H9 (cell line): ENCODE measurements at regions not wholly inside any gene's neighbourhood (a gene's known extent, or its start where the extent isn't known, plus 50 kb on each side); places are given as distances from the start of the nearest gene placed in this dataset.

Experiments used
- DNase-seq: peaks from one replicate; pipeline ENCODE4 v3.0.0-alpha.2; 2017
- H2AFZ ChIP-seq: one replicate; pipeline ENCODE4 v1.6.1; 2013; ENCODE audit warnings: mild to moderate bottlenecking, low read length, control low read depth, moderate library complexity
- H2AK5ac ChIP-seq: 2 replicates; pipeline ENCODE4 v1.6.1; 2013; ENCODE audit warnings: low read length, control low read depth, mixed read lengths; ENCODE audit not compliant: insufficient read length
- H2BK120ac ChIP-seq: one replicate; pipeline ENCODE4 v1.6.1; 2013; ENCODE audit warnings: low read depth, mild to moderate bottlenecking, low read length, control low read depth, inconsistent platforms; ENCODE audit not compliant: poor library complexity, severe bottlenecking
- H2BK12ac ChIP-seq: 2 replicates; pipeline ENCODE4 v1.6.1; 2013; ENCODE audit warnings: low read length, control low read depth, mixed read lengths, low read depth; ENCODE audit not compliant: insufficient read length
- H2BK15ac ChIP-seq: 2 replicates; pipeline ENCODE4 v1.6.1; 2013; ENCODE audit warnings: low read depth, low read length, control low read depth
- H2BK20ac ChIP-seq: one replicate; pipeline ENCODE4 v1.6.1; 2013; ENCODE audit warnings: low read depth, mild to moderate bottlenecking, low read length, control low read depth, inconsistent platforms; ENCODE audit not compliant: poor library complexity, severe bottlenecking
- H2BK5ac ChIP-seq: 2 replicates; pipeline ENCODE4 v1.6.1; 2013; ENCODE audit warnings: low read length, control low read depth, mixed read lengths; ENCODE audit not compliant: insufficient read length
- H3K14ac ChIP-seq: 2 replicates; pipeline ENCODE4 v1.6.1; 2013; ENCODE audit warnings: low read length, control low read depth; ENCODE audit not compliant: insufficient read depth
- H3K18ac ChIP-seq: 2 replicates; pipeline ENCODE4 v1.6.1; 2013; ENCODE audit warnings: low read depth, mild to moderate bottlenecking, mixed read lengths, low read length, control low read depth; ENCODE audit not compliant: insufficient read length
- H3K23ac ChIP-seq: 2 replicates; pipeline ENCODE4 v1.6.1; 2013; ENCODE audit warnings: low read length, control low read depth, mixed read lengths, low read depth; ENCODE audit not compliant: insufficient read length
- H3K23me2 ChIP-seq: 2 replicates; pipeline ENCODE4 v1.6.1; 2013; ENCODE audit warnings: low read depth, mild to moderate bottlenecking, mixed read lengths, low read length, control low read depth; ENCODE audit not compliant: insufficient read length, poor library complexity, severe bottlenecking
- H3K27ac ChIP-seq: 2 replicates; pipeline ENCODE4 v1.5.1; 2013; ENCODE audit warnings: low read length, control low read depth, mixed read lengths, low read depth; ENCODE audit not compliant: insufficient read length
- H3K27me3 ChIP-seq: 2 replicates; pipeline ENCODE4 v1.6.1; 2013; ENCODE audit warnings: low read length, control low read depth, inconsistent platforms; ENCODE audit not compliant: insufficient read depth
- H3K4ac ChIP-seq: 2 replicates; pipeline ENCODE4 v1.6.1; 2013; ENCODE audit warnings: low read depth, mild to moderate bottlenecking, control low read depth, inconsistent platforms, low read length, moderate library complexity
- H3K4me1 ChIP-seq: 2 replicates; pipeline ENCODE4 v1.6.1; 2013; ENCODE audit warnings: low read length, control low read depth, inconsistent platforms; ENCODE audit not compliant: insufficient read depth
- H3K4me2 ChIP-seq: 2 replicates; pipeline ENCODE4 v1.6.1; 2013; ENCODE audit warnings: low read length, control low read depth, mixed read lengths; ENCODE audit not compliant: insufficient read length, insufficient read depth
- H3K56ac ChIP-seq: 2 replicates; pipeline ENCODE4 v1.6.1; 2013; ENCODE audit warnings: low read depth, mild to moderate bottlenecking, mixed read lengths, low read length, control low read depth; ENCODE audit not compliant: insufficient read length
- H3K79me1 ChIP-seq: 2 replicates; pipeline ENCODE4 v1.6.1; 2013; ENCODE audit warnings: low read depth, mild to moderate bottlenecking, moderate library complexity, low read length, control low read depth, inconsistent platforms; ENCODE audit not compliant: insufficient read depth, poor library complexity, severe bottlenecking
- H3K79me2 ChIP-seq: 2 replicates; pipeline ENCODE4 v1.6.1; 2013; ENCODE audit warnings: low read length, control low read depth, inconsistent platforms; ENCODE audit not compliant: insufficient read depth
- H3K9ac ChIP-seq: 2 replicates; pipeline ENCODE4 v1.6.1; 2013; ENCODE audit warnings: low read length, control low read depth, mixed read lengths; ENCODE audit not compliant: insufficient read length; ENCODE audit errors: extremely low read depth
- H3K9me3 ChIP-seq: one replicate; pipeline ENCODE4 v1.6.1; 2013; ENCODE audit warnings: low read depth, low read length, inconsistent platforms; ENCODE audit not compliant: control insufficient read depth
- H3T11ph ChIP-seq: one replicate; pipeline ENCODE4 v1.6.1; 2013; ENCODE audit warnings: mild to moderate bottlenecking, low read length, control low read depth, inconsistent platforms
- H4K20me1 ChIP-seq: one replicate; pipeline ENCODE4 v1.6.1; 2013; ENCODE audit not compliant: control insufficient read depth, insufficient read length, insufficient read depth
- H4K5ac ChIP-seq: 2 replicates; pipeline ENCODE4 v1.6.1; 2013; ENCODE audit warnings: low read depth, mild to moderate bottlenecking, mixed read lengths, low read length, control low read depth; ENCODE audit not compliant: insufficient read length
- H4K8ac ChIP-seq: replicated peaks from 2 replicates; pipeline ENCODE4 v1.6.1; 2013; ENCODE audit warnings: low read length, control low read depth, mixed read lengths, low read depth; ENCODE audit not compliant: insufficient read length
- H4K91ac ChIP-seq: 2 replicates; pipeline ENCODE4 v1.6.1; 2013; ENCODE audit warnings: low read depth, mild to moderate bottlenecking, moderate library complexity, mixed read lengths, low read length, control low read depth; ENCODE audit not compliant: insufficient read length
- H3K27ac Mint-ChIP-seq, 3 experiments: 2 replicates in 2 of 3; 3 replicates in 1 of 3; pipeline ENCODE4 v1.8.0; 2020 to 2021; ENCODE audit warnings: mixed read lengths in 3 of 3, mild to moderate bottlenecking in 1 of 3, moderate library complexity in 1 of 3
- H3K27me3 Mint-ChIP-seq: 2 replicates; pipeline ENCODE4 v1.8.0; 2021; ENCODE audit warnings: low read depth, mild to moderate bottlenecking, moderate library complexity, mixed read lengths
- H3K36me3 Mint-ChIP-seq, 3 experiments: 2 replicates in 2 of 3; 3 replicates in 1 of 3; pipeline ENCODE4 v1.8.0; 2020 to 2021; ENCODE audit warnings: low read depth in 3 of 3, mixed read lengths in 3 of 3; ENCODE audit not compliant: insufficient read depth in 1 of 3
- H3K4me1 Mint-ChIP-seq, 2 experiments: 2 replicates each; pipeline ENCODE4 v1.8.0; 2020; ENCODE audit warnings: mixed read lengths in 2 of 2
- H3K4me3 Mint-ChIP-seq, 2 experiments: 2 replicates in 1 of 2; 3 replicates in 1 of 2; pipeline ENCODE4 v1.8.0; 2020 to 2021; ENCODE audit warnings: mild to moderate bottlenecking in 2 of 2, mixed read lengths in 2 of 2, moderate library complexity in 1 of 2
- H3K9me3 Mint-ChIP-seq, 2 experiments: 2 replicates in 1 of 2; 3 replicates in 1 of 2; pipeline ENCODE4 v1.8.0; 2020; ENCODE audit warnings: mild to moderate bottlenecking in 2 of 2, mixed read lengths in 2 of 2, moderate library complexity in 1 of 2
- WGBS: extraction: QIAGEN DNeasy Blood & Tissue Kit; methylation state at CpG from one replicate; pipeline ENCODE4 v1.1.7; 2013; ENCODE audit warnings: missing lambda C conversion rate, low lambda C conversion rate, mixed read lengths; ENCODE audit not compliant: insufficient read length; ENCODE audit errors: extremely low coverage; 5-methylcytosine and 5-hydroxymethylcytosine counted together
- TF ChIP-seq, protein P1 (sequence below): fragments of 200-600 bp; sonication (generic); conservative IDR thresholded peaks from 3 replicates; pipeline ENCODE4 v1.8.0; 2021; ENCODE audit warnings: antibody characterized with exemption, mild to moderate bottlenecking

DNA sequence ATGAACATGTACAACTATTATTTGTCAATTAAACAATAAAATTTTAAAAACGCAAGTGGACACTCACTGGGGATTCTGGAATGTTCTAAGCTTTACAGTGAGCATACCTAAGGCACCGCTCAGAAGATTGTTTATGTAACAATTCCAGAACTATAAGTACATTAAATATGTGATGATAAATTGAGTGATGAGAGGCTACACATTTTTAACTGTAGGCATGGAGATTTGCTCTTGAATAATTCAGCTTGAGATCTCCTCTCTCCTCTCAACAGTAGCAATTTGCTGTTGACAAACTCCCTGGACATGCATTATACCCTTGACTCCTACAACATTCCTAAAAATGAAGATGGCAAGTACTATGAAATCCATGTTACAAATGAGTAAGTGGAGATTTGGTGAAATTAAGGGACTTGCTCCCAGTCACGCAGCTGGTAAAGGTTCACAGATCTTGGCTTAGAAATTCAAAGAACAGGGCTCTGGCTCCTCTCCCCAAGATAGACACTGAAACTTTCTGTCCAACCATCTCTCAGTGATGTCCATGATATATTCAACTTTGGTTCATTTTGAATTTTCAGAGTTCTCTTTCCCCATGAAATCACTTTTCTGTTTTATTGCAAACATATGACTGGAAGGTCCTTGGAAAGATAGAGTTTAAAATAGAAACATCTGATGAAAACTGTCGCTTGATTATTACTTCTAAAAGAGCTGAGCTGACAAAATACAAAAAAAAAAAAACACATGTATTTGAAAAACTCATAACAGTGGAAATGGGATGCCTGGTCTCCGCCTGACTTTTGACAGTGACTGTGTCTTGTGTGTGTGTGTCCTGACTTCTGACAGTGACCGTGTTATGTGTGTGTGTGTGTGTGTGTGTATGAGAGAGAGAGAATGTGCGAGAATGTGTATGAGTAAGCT lies 488.3 kb downstream of the TNS3 start:
- H2BK15ac ChIP-seq = no peak overlapping the region
- TF ChIP-seq, protein P1, sequence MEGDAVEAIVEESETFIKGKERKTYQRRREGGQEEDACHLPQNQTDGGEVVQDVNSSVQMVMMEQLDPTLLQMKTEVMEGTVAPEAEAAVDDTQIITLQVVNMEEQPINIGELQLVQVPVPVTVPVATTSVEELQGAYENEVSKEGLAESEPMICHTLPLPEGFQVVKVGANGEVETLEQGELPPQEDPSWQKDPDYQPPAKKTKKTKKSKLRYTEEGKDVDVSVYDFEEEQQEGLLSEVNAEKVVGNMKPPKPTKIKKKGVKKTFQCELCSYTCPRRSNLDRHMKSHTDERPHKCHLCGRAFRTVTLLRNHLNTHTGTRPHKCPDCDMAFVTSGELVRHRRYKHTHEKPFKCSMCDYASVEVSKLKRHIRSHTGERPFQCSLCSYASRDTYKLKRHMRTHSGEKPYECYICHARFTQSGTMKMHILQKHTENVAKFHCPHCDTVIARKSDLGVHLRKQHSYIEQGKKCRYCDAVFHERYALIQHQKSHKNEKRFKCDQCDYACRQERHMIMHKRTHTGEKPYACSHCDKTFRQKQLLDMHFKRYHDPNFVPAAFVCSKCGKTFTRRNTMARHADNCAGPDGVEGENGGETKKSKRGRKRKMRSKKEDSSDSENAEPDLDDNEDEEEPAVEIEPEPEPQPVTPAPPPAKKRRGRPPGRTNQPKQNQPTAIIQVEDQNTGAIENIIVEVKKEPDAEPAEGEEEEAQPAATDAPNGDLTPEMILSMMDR = no peak
- no peaks in the 10 kb centered on the region for H3K27me3 ChIP-seq
- no peaks in the 10 kb centered on the region for H3K9me3 ChIP-seq
- H2BK20ac ChIP-seq = no peak overlapping the region
- Mint-ChIP-seq H3K4me3 (no peak overlapping the region), H3K4me1 (no peaks in the 10 kb centered on the region), H3K27ac (no peak overlapping the region), H3K9me3 (no peaks in the 10 kb centered on the region), H3K36me3 (no peaks in the 10 kb centered on the region), H3K27me3 (peaks cover 10% of the 10 kb centered on the region)
- no peak overlapping the region for H2BK5ac ChIP-seq
- H4K20me1 ChIP-seq = no peaks in the 10 kb centered on the region
- no peak overlapping the region for H3K18ac ChIP-seq
- H2AK5ac ChIP-seq = no peak overlapping the region
- H3K14ac ChIP-seq = no peak overlapping the region
- H3T11ph ChIP-seq = no peak overlapping the region
- no peak overlapping the region for H3K4me2 ChIP-seq
- no peaks in the 10 kb centered on the region for H3K79me2 ChIP-seq
- H3K79me1 ChIP-seq = no peaks in the 10 kb centered on the region
- no peaks in the 10 kb centered on the region for H3K4me1 ChIP-seq
- no peak overlapping the region for H2BK120ac ChIP-seq
- H3K27ac ChIP-seq = no peak overlapping the region
- H4K8ac ChIP-seq = no peak overlapping the region
- H2BK12ac ChIP-seq = no peak overlapping the region
- WGBS = 100% methylated on average over 1 of the region's 7 CpGs
- H3K4ac ChIP-seq = no peak overlapping the region
- H3K23ac ChIP-seq = no peak overlapping the region
- no peaks in the 10 kb centered on the region for H3K23me2 ChIP-seq
- no peak overlapping the region for H2AFZ ChIP-seq
- no peak for DNase-seq
- H3K9ac ChIP-seq = no peak overlapping the region
- no peak overlapping the region for H4K5ac ChIP-seq
- no peak overlapping the region for H3K56ac ChIP-seq
- no peak overlapping the region for H4K91ac ChIP-seq
